ENCODE measurements at regions not wholly inside any gene's neighbourhood (a gene's known extent, or its start where the extent isn't known, plus 50 kb on each side); places are given as distances from the start of the nearest gene placed in this dataset.
"Not testable (repeated sequence)": the region's sequence is repeated elsewhere in the genome, so short reads cannot be mapped to it uniquely, and the experiment has no call there.

DNA sequence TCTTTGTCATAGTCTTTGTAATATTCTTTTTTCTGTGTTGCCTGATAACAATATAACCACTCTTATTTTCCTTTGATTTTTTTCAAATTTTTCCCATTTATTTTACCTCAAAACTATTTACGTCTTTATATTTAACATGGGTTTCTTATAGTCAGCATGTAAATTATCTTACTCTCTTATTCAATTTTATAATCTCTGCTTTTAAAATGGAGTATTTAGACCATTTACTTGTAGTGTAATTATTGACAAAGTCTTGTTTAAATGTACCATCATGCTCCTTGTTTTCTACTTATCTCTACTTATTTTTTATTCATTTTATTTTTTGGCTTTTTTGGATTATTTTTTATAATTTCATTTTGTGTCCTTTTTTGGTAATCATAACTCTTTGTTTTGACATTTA lies 476.5 kb upstream of the MAP3K7 start:
- H3K27ac ChIP-seq, result no peak overlapping the region
- no peaks in the 10 kb centered on the region for H3K36me3 ChIP-seq

DNA sequence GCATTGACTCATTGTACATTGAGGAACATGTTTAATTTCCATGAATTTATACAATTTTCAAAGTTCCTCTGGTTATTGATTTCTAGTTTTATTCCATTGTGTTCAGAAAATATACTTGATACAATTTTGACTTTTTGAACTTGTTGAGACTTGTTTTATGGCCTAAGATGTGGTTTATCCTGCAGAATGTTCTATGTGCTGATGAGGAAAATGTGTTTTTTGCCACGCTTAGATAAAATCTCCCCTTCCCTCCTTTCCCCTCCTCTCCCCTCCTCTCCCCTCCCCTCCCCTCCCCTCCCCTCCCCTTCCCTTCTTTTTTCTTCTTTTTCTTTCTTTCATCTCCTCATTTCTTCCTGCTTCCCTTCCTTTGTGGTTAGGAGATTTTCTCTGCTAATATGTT lies 470.8 kb upstream of the MAP3K7 start:
- Histone ChIP-seq H3K4me3 (no peak overlapping the region), H3K27ac (no peak overlapping the region), H3K4me2 (no peak overlapping the region), H3K4me1 (no peaks in the 10 kb centered on the region), H4K20me1 (no peaks in the 10 kb centered on the region), H3K36me3 (no peaks in the 10 kb centered on the region), H3K27me3 (no peaks in the 10 kb centered on the region), H3K9me3 (replicated peaks in 1 of 11) (0 out of 22 replicates have a peak, but pooled peaks cover 0 to 4% (median 0%) of the 10 kb centered on the region in 11 experiments), H3K9ac (no peak overlapping the region)
- TF ChIP-seq Cebpa-rat (IDR thresholded peaks at IDR 0.05), result no peak

More for the DNA sequence above, 476.5 kb upstream of the MAP3K7 start:
- Histone ChIP-seq H3K4me2 (no peak overlapping the region), H4K20me1 (no peaks in the 10 kb centered on the region), H3K4me3 (no peak overlapping the region), H3K9ac (no peak overlapping the region), H3K4me1 (no peaks in the 10 kb centered on the region), H3K9me3 (replicated peaks in 1 of 11) (no peaks in the 10 kb centered on the region), H3K27me3 (no peaks in the 10 kb centered on the region)
- TF ChIP-seq Cebpa-rat (IDR thresholded peaks at IDR 0.05), result no peak

DNA sequence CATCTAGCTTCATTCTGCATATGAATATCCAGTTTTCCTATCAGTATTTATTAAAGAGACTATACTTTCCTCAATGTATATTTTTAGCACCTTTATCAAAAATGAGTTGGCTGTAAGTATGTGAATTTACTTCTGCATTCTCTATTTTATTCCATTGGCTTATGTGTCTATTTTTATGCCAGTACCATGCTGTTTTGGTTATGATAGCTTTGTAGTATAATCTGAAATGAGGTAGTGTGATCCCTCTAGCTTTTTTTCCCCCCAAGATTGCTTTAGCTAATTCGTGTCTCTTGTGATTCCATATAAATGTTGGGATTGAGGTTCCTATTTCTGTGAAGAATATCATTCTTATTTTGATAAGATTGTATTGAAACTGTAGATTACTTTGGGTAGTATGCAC lies 469.1 kb upstream of the MAP3K7 start:
- TF ChIP-seq Cebpa-rat (IDR thresholded peaks at IDR 0.05), result no peak
- Histone ChIP-seq H3K27me3 (no peaks in the 10 kb centered on the region), H4K20me1 (no peaks in the 10 kb centered on the region), H3K4me2 (no peak overlapping the region), H3K9ac (no peak overlapping the region), H3K36me3 (no peaks in the 10 kb centered on the region), H3K9me3 (replicated peaks in 1 of 11) (0 out of 22 replicates have a peak, but pooled peaks cover 0 to 4% (median 0%) of the 10 kb centered on the region in 11 experiments), H3K27ac (no peak overlapping the region), H3K4me1 (no peaks in the 10 kb centered on the region), H3K4me3 (no peak overlapping the region)

DNA sequence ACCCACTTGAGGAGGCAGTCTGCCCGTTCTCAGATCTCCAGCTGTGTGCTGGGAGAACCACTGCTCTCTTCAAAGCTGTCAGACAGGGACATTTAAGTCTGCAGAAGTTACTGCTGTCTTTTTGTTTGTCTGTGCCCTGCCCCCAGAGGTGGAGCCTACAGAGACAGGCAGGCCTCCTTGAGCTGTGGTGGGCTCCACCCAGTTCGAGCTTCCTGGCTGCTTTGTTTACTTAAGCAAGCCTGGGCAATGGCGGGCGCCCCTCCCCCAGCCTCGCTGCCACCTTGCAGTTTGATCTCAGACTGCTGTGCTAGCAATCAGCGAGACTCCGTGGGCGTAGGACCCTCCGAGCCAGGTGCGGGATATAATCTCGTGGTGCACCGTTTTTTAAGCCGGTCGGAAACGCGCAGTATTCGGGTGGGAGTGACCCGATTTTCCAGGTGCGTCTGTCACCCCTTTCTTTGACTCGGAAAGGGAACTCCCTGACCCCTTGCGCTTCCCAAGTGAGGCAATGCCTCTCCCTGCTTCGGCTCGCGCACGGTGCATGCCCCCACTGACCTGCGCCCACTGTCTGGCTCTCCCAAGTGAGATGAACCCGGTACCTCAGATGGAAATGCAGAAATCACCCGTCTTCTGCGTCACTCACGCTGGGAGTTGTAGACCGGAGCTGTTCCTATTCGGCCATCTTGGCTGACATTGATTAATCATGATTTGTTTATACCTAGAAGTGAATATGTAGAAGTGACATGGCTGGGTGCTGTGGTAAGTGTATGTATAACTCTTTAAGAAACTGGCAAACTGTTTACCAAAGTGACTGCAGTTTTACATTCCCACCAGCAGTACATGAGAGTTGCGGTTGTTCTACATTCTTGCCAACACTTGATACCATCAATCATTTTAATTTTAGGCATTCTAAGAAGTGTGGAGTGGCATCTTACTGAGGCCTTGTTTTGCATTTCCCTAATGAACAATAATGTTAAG lies 465.9 kb upstream of the MAP3K7 start:
- H3K4me1 ChIP-seq; H3K9me3 ChIP-seq (replicated peaks in 1 of 11); H3K4me2 ChIP-seq; H3K4me3 ChIP-seq; H4K20me1 ChIP-seq; H3K9ac ChIP-seq; H3K27ac ChIP-seq; H3K27me3 ChIP-seq; H3K36me3 ChIP-seq: not testable (repeated sequence)

DNA sequence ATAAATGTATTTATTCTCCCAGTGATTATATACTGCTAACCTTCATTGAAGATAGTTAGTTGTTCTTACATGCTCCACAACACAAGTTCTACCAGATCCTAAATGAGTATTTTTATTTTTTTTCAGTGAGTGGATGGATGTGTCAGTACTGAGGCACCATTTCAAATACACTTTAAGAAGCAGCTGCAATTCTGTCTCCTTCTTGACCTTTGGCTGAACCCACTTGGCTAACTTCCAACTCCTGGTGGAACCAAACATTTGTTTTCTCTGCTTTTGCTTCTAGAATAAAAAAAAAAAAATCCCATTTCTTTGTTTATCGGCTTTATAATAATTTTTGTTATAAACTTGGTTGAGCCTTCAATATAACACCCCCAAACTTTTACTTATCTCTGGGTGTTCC lies 458.3 kb upstream of the MAP3K7 start:
- no peaks in the 10 kb centered on the region for H3K27me3 ChIP-seq

DNA sequence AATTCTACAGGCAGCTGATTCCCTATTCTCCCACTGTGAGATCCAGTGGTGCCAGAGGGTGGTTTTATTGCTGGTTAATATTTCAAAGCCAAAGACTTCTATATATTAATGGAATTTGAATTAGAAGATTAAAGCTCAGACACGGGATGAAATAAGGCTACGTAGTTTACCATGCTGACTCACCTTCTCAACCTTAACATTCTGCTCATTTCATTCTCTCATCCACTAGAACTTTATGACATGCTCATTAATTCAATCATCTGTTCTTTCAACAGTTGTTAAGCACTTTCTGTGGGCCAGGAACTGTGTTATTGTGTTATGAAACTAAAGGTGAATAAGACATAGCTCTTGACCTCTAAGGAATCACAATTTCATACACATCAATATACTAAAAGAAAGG lies 456.9 kb upstream of the MAP3K7 start:
- Histone ChIP-seq H3K36me3 (no peaks in the 10 kb centered on the region), H3K27me3 (no peaks in the 10 kb centered on the region), H3K9ac (no peak overlapping the region), H3K4me3 (no peak overlapping the region), H3K9me3 (replicated peaks in 1 of 11) (no peaks in the 10 kb centered on the region), H3K4me1 (no peaks in the 10 kb centered on the region), H3K4me2 (no peak overlapping the region), H4K20me1 (no peaks in the 10 kb centered on the region), H3K27ac (no peak overlapping the region)
- TF ChIP-seq Cebpa-rat (IDR thresholded peaks at IDR 0.05), result no peak

More for the DNA sequence above, 458.3 kb upstream of the MAP3K7 start:
- H3K36me3 ChIP-seq, result no peaks in the 10 kb centered on the region
- H3K9me3 ChIP-seq (replicated peaks in 1 of 11), result no peaks in the 10 kb centered on the region
- H3K27ac ChIP-seq, result no peak overlapping the region
- H3K4me1 ChIP-seq, result no peaks in the 10 kb centered on the region
- no peak overlapping the region for H3K4me2 ChIP-seq
- no peak overlapping the region for H3K4me3 ChIP-seq
- H4K20me1 ChIP-seq, result no peaks in the 10 kb centered on the region
- no peak overlapping the region for H3K9ac ChIP-seq
- no peak for TF ChIP-seq Cebpa-rat (IDR thresholded peaks at IDR 0.05)

DNA sequence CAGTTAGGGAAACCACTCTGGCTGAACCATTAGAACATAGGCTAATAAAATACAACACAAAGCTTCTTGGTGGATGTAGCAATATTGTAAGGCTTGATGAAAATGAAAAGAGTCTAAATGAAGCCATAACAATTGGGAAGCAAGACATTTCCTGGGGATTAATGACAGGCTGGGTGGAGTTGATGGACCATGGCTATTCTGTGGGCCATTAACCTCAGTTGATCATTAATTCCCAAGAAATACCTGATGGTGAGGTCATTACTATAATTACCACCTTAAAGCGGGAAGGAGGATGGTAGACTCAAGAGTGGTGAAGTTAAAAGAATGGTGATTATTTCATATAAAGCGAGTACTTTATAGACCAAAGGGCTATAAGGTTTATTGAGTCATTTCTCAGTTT lies 455.8 kb upstream of the MAP3K7 start:
- Histone ChIP-seq H3K9ac (no peak overlapping the region), H3K36me3 (no peaks in the 10 kb centered on the region), H3K4me1 (no peaks in the 10 kb centered on the region), H4K20me1 (no peaks in the 10 kb centered on the region), H3K27ac (no peak overlapping the region), H3K27me3 (no peaks in the 10 kb centered on the region), H3K4me3 (no peak overlapping the region), H3K9me3 (replicated peaks in 1 of 11) (no peaks in the 10 kb centered on the region), H3K4me2 (no peak overlapping the region)
- no peak for TF ChIP-seq Cebpa-rat (IDR thresholded peaks at IDR 0.05)

DNA sequence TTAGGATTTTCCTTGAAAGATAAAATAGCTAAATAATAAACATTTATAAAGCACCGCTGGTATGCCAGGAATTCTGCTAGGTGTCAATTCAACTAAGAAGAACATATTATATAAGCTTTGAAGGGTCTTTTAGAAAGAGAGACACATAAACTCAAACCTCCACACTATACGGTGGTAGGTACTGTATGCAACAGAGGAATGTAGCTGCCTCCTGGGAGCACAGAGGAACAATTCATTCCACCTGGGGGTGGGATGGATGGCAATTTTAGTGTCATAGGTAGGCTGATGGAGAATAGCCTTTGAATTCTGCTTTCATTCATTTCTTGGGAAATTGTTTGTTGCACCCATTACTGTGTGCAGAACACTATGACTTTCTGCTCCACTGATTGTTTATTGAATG lies 447.1 kb upstream of the MAP3K7 start:
- Histone ChIP-seq H3K9me3 (replicated peaks in 1 of 11) (no peaks in the 10 kb centered on the region), H3K27me3 (no peaks in the 10 kb centered on the region), H3K9ac (no peak overlapping the region), H3K4me2 (no peak overlapping the region), H3K27ac (no peak overlapping the region), H3K36me3 (no peaks in the 10 kb centered on the region), H3K4me1 (no peaks in the 10 kb centered on the region), H4K20me1 (no peaks in the 10 kb centered on the region), H3K4me3 (no peak overlapping the region)
- no peak for TF ChIP-seq Cebpa-rat (IDR thresholded peaks at IDR 0.05)

DNA sequence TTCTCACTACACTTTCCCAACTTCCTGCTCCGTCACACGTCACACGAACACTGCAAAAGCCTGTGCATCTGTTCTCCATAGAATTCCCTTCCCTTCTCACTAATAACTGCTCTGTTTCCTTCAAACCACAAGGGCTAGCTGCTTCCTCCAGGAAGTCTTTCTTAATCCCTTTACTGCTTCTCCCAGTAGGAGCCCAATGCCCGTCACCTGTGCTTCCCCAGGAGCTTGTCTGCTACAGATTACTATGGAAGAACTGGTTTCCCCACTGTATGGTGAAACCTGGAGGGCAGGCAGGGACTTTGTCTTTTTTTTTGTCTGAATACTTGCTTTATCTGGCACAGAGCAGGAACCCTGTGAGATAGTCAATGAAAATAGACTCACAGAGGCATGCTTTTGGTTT lies 444.7 kb upstream of the MAP3K7 start:
- Histone ChIP-seq H3K9ac (no peak overlapping the region), H3K4me3 (no peak overlapping the region), H3K27ac (no peak overlapping the region), H3K36me3 (no peaks in the 10 kb centered on the region), H4K20me1 (no peaks in the 10 kb centered on the region), H3K9me3 (replicated peaks in 1 of 11) (no peaks in the 10 kb centered on the region), H3K27me3 (no peaks in the 10 kb centered on the region), H3K4me1 (no peaks in the 10 kb centered on the region), H3K4me2 (no peak overlapping the region)
- TF ChIP-seq Cebpa-rat (IDR thresholded peaks at IDR 0.05), result no peak

DNA sequence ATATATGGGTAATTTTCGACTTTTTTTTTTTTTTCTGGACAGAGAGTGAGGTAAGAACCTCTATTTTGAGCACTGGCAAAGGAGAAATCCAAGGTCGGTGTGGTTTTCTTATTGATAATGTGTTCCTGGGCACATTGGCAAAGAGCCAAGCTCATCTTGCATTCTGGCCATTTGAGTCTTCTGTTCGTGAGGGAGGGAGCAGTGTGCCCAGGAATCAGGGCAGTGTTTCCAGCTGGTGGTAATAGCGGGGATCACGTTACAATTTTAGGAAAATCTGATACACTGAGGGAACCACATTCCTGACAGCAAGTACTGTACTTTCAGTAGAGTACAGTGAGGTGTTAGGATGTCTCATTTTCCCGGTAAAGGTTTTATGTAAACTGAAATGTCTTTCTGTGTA lies 442.3 kb upstream of the MAP3K7 start:
- no peak overlapping the region for H3K4me3 ChIP-seq
- no peaks in the 10 kb centered on the region for H3K27me3 ChIP-seq
- H3K4me1 ChIP-seq, result no peaks in the 10 kb centered on the region
- no peak overlapping the region for H3K4me2 ChIP-seq
- H3K9me3 ChIP-seq (replicated peaks in 1 of 11), result no peaks in the 10 kb centered on the region
- H3K36me3 ChIP-seq, result no peaks in the 10 kb centered on the region
- TF ChIP-seq Cebpa-rat (IDR thresholded peaks at IDR 0.05), result no peak
- no peak overlapping the region for H3K9ac ChIP-seq
- no peaks in the 10 kb centered on the region for H4K20me1 ChIP-seq
- H3K27ac ChIP-seq, result no peak overlapping the region

All from BLaER1 treated with 17β-estradiol and CSF1 and Interleukin-3, amounts not matched to agents 10 nM and 100 nM (cell line).